ENCODE measurements at regions not wholly inside any gene's neighbourhood (a gene's known extent, or its start where the extent isn't known, plus 50 kb on each side); places are given as distances from the start of the nearest gene placed in this dataset.
"Not testable (repeated sequence)": the region's sequence is repeated elsewhere in the genome, so short reads cannot be mapped to it uniquely, and the experiment has no call there.

GRCh38 chr3:96331341-96331740 is 483.1 kb upstream of the EPHA6 start:
- intact Hi-C loops (cut with DNase I, micrococcal nuclease), result no loop called here
- CTCF ChIA-PET, result no interaction called here
- H3K27ac Mint-ChIP-seq, result no peak overlapping the region
- POLR2A ChIA-PET, result no interaction called here
- ATAC-seq (no peak), DNase-seq (no peak)
- H3K9me3 Mint-ChIP-seq (ENCODE audit: low read depth), result no peaks in the 10 kb centered on the region
- no peaks in the 10 kb centered on the region for H3K36me3 Mint-ChIP-seq (ENCODE audit: low read depth)
- H3K27me3 Mint-ChIP-seq, result no peaks in the 10 kb centered on the region
- no peak overlapping the region for H3K4me3 Mint-ChIP-seq
- no peaks in the 10 kb centered on the region for H3K4me1 Mint-ChIP-seq

GRCh38 chr3:96334779-96335178 is 479.6 kb upstream of the EPHA6 start:
- Mint-ChIP-seq H3K9me3 (ENCODE audit: low read depth) (peaks cover 3% of the 10 kb centered on the region), H3K4me3 (no peak overlapping the region), H3K27ac (no peak overlapping the region), H3K36me3 (ENCODE audit: low read depth) (no peaks in the 10 kb centered on the region), H3K4me1 (no peaks in the 10 kb centered on the region), H3K27me3 (no peaks in the 10 kb centered on the region)
- intact Hi-C loops (cut with DNase I, micrococcal nuclease), result no loop called here
- ChIA-PET POLR2A (no interaction called here), CTCF (no interaction called here)
- no peak for DNase-seq
- no peak for ATAC-seq

GRCh38 chr3:96347289-96347688 is 467.1 kb upstream of the EPHA6 start:
- H3K4me1 Mint-ChIP-seq, result no peaks in the 10 kb centered on the region
- no peaks in the 10 kb centered on the region for H3K27me3 Mint-ChIP-seq
- intact Hi-C loops (cut with DNase I, micrococcal nuclease), result no loop called here
- ATAC-seq (no peak), DNase-seq (no peak)
- H3K36me3 Mint-ChIP-seq (ENCODE audit: low read depth), result no peaks in the 10 kb centered on the region
- ChIA-PET CTCF (no interaction called here), POLR2A (no interaction called here)
- no peak overlapping the region for H3K27ac Mint-ChIP-seq
- H3K4me3 Mint-ChIP-seq, result no peak overlapping the region
- peaks cover 7% of the 10 kb centered on the region for H3K9me3 Mint-ChIP-seq (ENCODE audit: low read depth)

GRCh38 chr3:96351598-96351997 is 462.8 kb upstream of the EPHA6 start:
- POLR2A ChIA-PET; intact Hi-C loops (cut with DNase I, micrococcal nuclease); ATAC-seq: not testable (repeated sequence)

GRCh38 chr3:96354106-96354505 is 460.3 kb upstream of the EPHA6 start:
- Mint-ChIP-seq H3K4me3 (no peak overlapping the region), H3K9me3 (ENCODE audit: low read depth) (peaks cover 19% of the 10 kb centered on the region), H3K27ac (no peak overlapping the region), H3K36me3 (ENCODE audit: low read depth) (no peaks in the 10 kb centered on the region), H3K27me3 (no peaks in the 10 kb centered on the region), H3K4me1 (no peaks in the 10 kb centered on the region)
- POLR2A ChIA-PET, result no interaction called here
- no peak for DNase-seq
- intact Hi-C loops (cut with DNase I, micrococcal nuclease), result no loop called here
- no peak for ATAC-seq
- CTCF ChIA-PET, result no interaction called here

More at GRCh38 chr3:96351598-96351997, 462.8 kb upstream of the EPHA6 start:
- H3K36me3 Mint-ChIP-seq (ENCODE audit: low read depth); H3K4me3 Mint-ChIP-seq; H3K27ac Mint-ChIP-seq; DNase-seq; H3K27me3 Mint-ChIP-seq; CTCF ChIA-PET; H3K4me1 Mint-ChIP-seq: not testable (repeated sequence)
- peaks cover 12% of the 10 kb centered on the region for H3K9me3 Mint-ChIP-seq (ENCODE audit: low read depth)

GRCh38 chr3:96354742-96355141 is 459.7 kb upstream of the EPHA6 start:
- Mint-ChIP-seq H3K4me3 (no peak overlapping the region), H3K36me3 (ENCODE audit: low read depth) (no peaks in the 10 kb centered on the region), H3K27ac (no peak overlapping the region), H3K27me3 (no peaks in the 10 kb centered on the region), H3K9me3 (ENCODE audit: low read depth) (peaks cover 20% of the 10 kb centered on the region), H3K4me1 (no peaks in the 10 kb centered on the region)
- POLR2A ChIA-PET, result no interaction called here
- CTCF ChIA-PET, result no interaction called here
- no peak for DNase-seq
- ATAC-seq, result no peak
- intact Hi-C loops (cut with DNase I, micrococcal nuclease), result no loop called here

- Mint-ChIP-seq H3K27me3 (no peaks in the 10 kb centered on the region), H3K4me1 (no peaks in the 10 kb centered on the region), H3K4me3 (no peak overlapping the region), H3K27ac (no peak overlapping the region), H3K9me3 (ENCODE audit: low read depth) (peaks cover 9% of the 10 kb centered on the region), H3K36me3 (ENCODE audit: low read depth) (no peaks in the 10 kb centered on the region)
- ATAC-seq (no peak), DNase-seq (no peak)
- ChIA-PET POLR2A (no interaction called here), CTCF (no interaction called here)
- intact Hi-C loops (cut with DNase I, micrococcal nuclease), result no loop called here
These were observed 453.2 kb upstream of the EPHA6 start for GRCh38 chr3:96361241-96361640.

- no peaks in the 10 kb centered on the region for H3K27me3 Mint-ChIP-seq
- H3K4me1 Mint-ChIP-seq, result no peaks in the 10 kb centered on the region
- no peaks in the 10 kb centered on the region for H3K36me3 Mint-ChIP-seq (ENCODE audit: low read depth)
- intact Hi-C loops (cut with DNase I, micrococcal nuclease), result loop anchor here in 1 of 2 experiments (10.0 kb wide), 1 partner anchor 64 kb away; no protein-coding TSS in a partner anchor
- ChIA-PET CTCF (interaction anchor here (1.7 kb wide), 1 partner anchor 20 kb away, joined by 4 read pairs; no protein-coding TSS in a partner anchor), POLR2A (no interaction called here)
- H3K27ac Mint-ChIP-seq, result no peak overlapping the region
- no peak overlapping the region for H3K4me3 Mint-ChIP-seq
- DNase-seq, result no peak
- no peak for ATAC-seq
- H3K9me3 Mint-ChIP-seq (ENCODE audit: low read depth), result peaks cover 6% of the 10 kb centered on the region
These were observed 443.8 kb upstream of the EPHA6 start for GRCh38 chr3:96370637-96371036.

GRCh38 chr3:96410006-96410730 is 404.2 kb upstream of the EPHA6 start:
- DNase-seq, result no peak
- intact Hi-C loops (cut with DNase I, micrococcal nuclease), result no loop called here
- H3K9me3 Mint-ChIP-seq (ENCODE audit: low read depth), result peaks cover 10% of the 10 kb centered on the region
- H3K36me3 Mint-ChIP-seq (ENCODE audit: low read depth), result no peaks in the 10 kb centered on the region
- H3K4me3 Mint-ChIP-seq, result no peak overlapping the region
- POLR2A ChIA-PET, result no interaction called here
- CTCF ChIA-PET, result no interaction called here
- no peak for ATAC-seq
- H3K27me3 Mint-ChIP-seq, result no peaks in the 10 kb centered on the region
- H3K27ac Mint-ChIP-seq, result no peak overlapping the region
- no peaks in the 10 kb centered on the region for H3K4me1 Mint-ChIP-seq

GRCh38 chr3:96416549-96417255 is 397.7 kb upstream of the EPHA6 start:
- POLR2A ChIA-PET, result no interaction called here

GRCh38 chr3:96428097-96428496 is 386.3 kb upstream of the EPHA6 start:
- DNase-seq (no peak), ATAC-seq (no peak)
- intact Hi-C loops (cut with DNase I, micrococcal nuclease), result no loop called here
- Mint-ChIP-seq H3K9me3 (ENCODE audit: low read depth) (peaks cover 7% of the 10 kb centered on the region), H3K27ac (no peak overlapping the region), H3K4me1 (no peaks in the 10 kb centered on the region), H3K4me3 (no peak overlapping the region), H3K27me3 (no peaks in the 10 kb centered on the region), H3K36me3 (ENCODE audit: low read depth) (no peaks in the 10 kb centered on the region)
- ChIA-PET POLR2A (no interaction called here), CTCF (interaction anchor here (0.7 kb wide), 1 partner anchor 14 kb away, joined by 3 read pairs; no protein-coding TSS in a partner anchor)

More at GRCh38 chr3:96416549-96417255, 397.7 kb upstream of the EPHA6 start:
- CTCF ChIA-PET, result interaction anchor here (0.6 kb wide), 1 partner anchor 90 kb away, joined by 4 read pairs; no protein-coding TSS in a partner anchor
- intact Hi-C loops (cut with DNase I, micrococcal nuclease), result no loop called here
- DNase-seq (no peak), ATAC-seq (no peak)
- Mint-ChIP-seq H3K36me3 (ENCODE audit: low read depth) (no peaks in the 10 kb centered on the region), H3K4me1 (no peaks in the 10 kb centered on the region), H3K27ac (no peak overlapping the region), H3K4me3 (no peak overlapping the region), H3K27me3 (no peaks in the 10 kb centered on the region), H3K9me3 (ENCODE audit: low read depth) (peaks cover 5% of the 10 kb centered on the region)

- ChIA-PET POLR2A (no interaction called here), CTCF (no interaction called here)
- ATAC-seq (no peak), DNase-seq (no peak)
- Mint-ChIP-seq H3K4me3 (no peak overlapping the region), H3K9me3 (ENCODE audit: low read depth) (peaks cover 5% of the 10 kb centered on the region), H3K4me1 (no peaks in the 10 kb centered on the region), H3K36me3 (ENCODE audit: low read depth) (no peaks in the 10 kb centered on the region), H3K27ac (no peak overlapping the region), H3K27me3 (no peaks in the 10 kb centered on the region)
- intact Hi-C loops (cut with DNase I, micrococcal nuclease), result loop anchor here in 1 of 2 experiments (10.0 kb wide), 1 partner anchor 55 kb away; no protein-coding TSS in a partner anchor
These were observed 384.3 kb upstream of the EPHA6 start for GRCh38 chr3:96430079-96430478.
